PC-3 (cell line): ENCODE measurements at regions not wholly inside any gene's neighbourhood (a gene's known extent, or its start where the extent isn't known, plus 50 kb on each side); places are given as distances from the start of the nearest gene placed in this dataset.

Experiments used
- ATAC-seq: fragments of 200-7000 bp; cut with Tn5 transposase; 2 replicates; pipeline ENCODE4 v1.9.1; 2020; ENCODE audit warnings: mild to moderate bottlenecking, moderate library complexity
- BruUV-seq: library from RNA; stranded (reverse); fragments of 400-500 nt; replicated peaks from 2 replicates; lab custom pipeline; 2021; lab: Mats Ljungman, UMichigan
- CTCF ChIA-PET: fragments of 300-600 bp; sonication (Branson Sonifier 250); formaldehyde crosslinking; loops from one replicate; lab custom pipeline; 2022; ENCODE audit warnings: antibody characterized with exemption; lab: Charles Lee
- POLR2A ChIA-PET: fragments of 300-600 bp; sonication (Branson Sonifier 250); formaldehyde crosslinking; loops from one replicate; lab custom pipeline; 2022; ENCODE audit warnings: antibody characterized with exemption; ENCODE audit not compliant: unreplicated experiment; lab: Charles Lee
- DNase-seq: peaks from one replicate; pipeline ENCODE4 v3.0.0-alpha.2; 2015
- H2AFZ ChIP-seq: fragments of 300-600 bp; sonication (generic); 2 replicates; pipeline ENCODE4 v1.6.0; 2016; ENCODE audit warnings: antibody characterized with exemption, low read length
- H3F3A ChIP-seq: fragments of 300-600 bp; sonication (generic); one replicate; pipeline ENCODE4 v1.6.0; 2017; ENCODE audit warnings: antibody characterized with exemption, low read length, control low read depth, mild to moderate bottlenecking; ENCODE audit not compliant: unreplicated experiment
- H3K27ac ChIP-seq: fragments of 300-600 bp; sonication (generic); 2 replicates; pipeline ENCODE4 v1.5.1; 2016; ENCODE audit warnings: mild to moderate bottlenecking, low read length
- H3K27me3 ChIP-seq: fragments of 300-600 bp; sonication (generic); 2 replicates; pipeline ENCODE4 v1.6.1; 2016; ENCODE audit warnings: low read length, mixed read lengths
- H3K36me3 ChIP-seq: fragments of 300-600 bp; sonication (generic); 2 replicates; pipeline ENCODE4 v1.6.1; 2016; ENCODE audit warnings: low read depth, mixed run types, low read length, mixed read lengths
- H3K4me1 ChIP-seq: fragments of 300-600 bp; sonication (generic); 2 replicates; pipeline ENCODE4 v1.5.1; 2016; ENCODE audit warnings: low read length; ENCODE audit not compliant: insufficient read depth
- H3K4me2 ChIP-seq: fragments of 300-600 bp; sonication (generic); 2 replicates; pipeline ENCODE4 v1.6.0; 2016; ENCODE audit warnings: low read length
- H3K4me3 ChIP-seq: fragments of 300-600 bp; sonication (generic); 2 replicates; pipeline ENCODE4 v1.5.1; 2016; ENCODE audit warnings: mild to moderate bottlenecking, low read length, mixed read lengths
- H3K79me2 ChIP-seq: fragments of 300-600 bp; sonication (generic); 2 replicates; pipeline ENCODE4 v1.6.1; 2017; ENCODE audit warnings: low read length, mixed read lengths
- H3K9ac ChIP-seq: fragments of 300-600 bp; sonication (generic); 2 replicates; pipeline ENCODE4 v1.6.0; 2016; ENCODE audit warnings: mild to moderate bottlenecking, low read length
- H3K9me2 ChIP-seq: fragments of 300-600 bp; sonication (generic); replicated peaks from 2 replicates; pipeline ENCODE4 v1.6.1; 2016; ENCODE audit warnings: mixed run types, low read length, mixed read lengths
- H3K9me3 ChIP-seq: fragments of 300-600 bp; sonication (generic); 2 replicates; pipeline ENCODE4 v1.6.1; 2016; ENCODE audit warnings: low read length, mixed read lengths
- H4K20me1 ChIP-seq: fragments of 300-600 bp; sonication (generic); 2 replicates; pipeline ENCODE4 v1.6.1; 2016; ENCODE audit warnings: low read length, mixed read lengths
- EZH2 ChIP-seq: fragments of 300-600 bp; sonication (generic); IDR thresholded peaks from one replicate; pipeline ENCODE4 v1.6.1; 2017; ENCODE audit warnings: antibody characterized with exemption, mild to moderate bottlenecking, low read length; ENCODE audit not compliant: unreplicated experiment
- EZH2phosphoT487 ChIP-seq: fragments of 300-600 bp; sonication (generic); IDR thresholded peaks from 2 replicates; pipeline ENCODE4 v1.6.1; 2018; ENCODE audit warnings: mild to moderate bottlenecking, antibody characterized with exemption, low read length, borderline replicate concordance
- intact Hi-C: fragments of 100-400 bp; cut with micrococcal nuclease; formaldehyde crosslinking; loops from 2 replicates; pipeline ENCODE4 v1.9.0; 2023
- TF ChIP-seq, protein P1 (sequence below): fragments of 300-600 bp; sonication (generic); conservative IDR thresholded peaks from 2 replicates; pipeline ENCODE4 v1.5.1; 2017; ENCODE audit warnings: antibody characterized with exemption, low read depth, mild to moderate bottlenecking, low read length

DNA sequence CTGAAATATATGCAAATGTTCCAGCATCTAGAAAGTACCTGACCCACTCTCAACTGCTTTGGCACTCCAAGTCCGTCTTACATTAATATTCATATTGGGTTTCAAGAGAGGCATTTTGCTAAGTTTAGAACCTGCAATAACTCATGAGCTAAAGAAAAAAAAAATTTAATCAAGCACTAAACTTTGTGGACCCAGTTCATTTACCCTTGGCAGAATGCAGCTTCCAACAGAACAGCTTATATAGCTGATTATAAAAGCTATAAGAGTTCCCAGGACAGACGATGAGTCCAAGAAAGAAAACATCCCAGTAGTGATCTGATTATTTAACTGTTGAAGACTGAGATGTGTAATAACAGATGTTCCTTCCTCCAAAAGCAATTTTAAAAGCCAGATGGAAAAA is 592.0 kb downstream of the KCNH5 start:
- peaks cover 33% of the 10 kb centered on the region for H3K27me3 ChIP-seq
- no peaks in the 10 kb centered on the region for H3K79me2 ChIP-seq
- H3K4me2 ChIP-seq, result no peak overlapping the region
- H3K4me1 ChIP-seq, result no peaks in the 10 kb centered on the region
- H3F3A ChIP-seq, result no peaks in the 10 kb centered on the region
- no peak overlapping the region for H3K27ac ChIP-seq
- intact Hi-C loops, result loop anchor here (10.0 kb wide), 1 partner anchor 558 kb away; no protein-coding TSS in a partner anchor
- ChIA-PET CTCF (no interaction called here), POLR2A (no interaction called here)
- no peaks in the 10 kb centered on the region for H3K9me3 ChIP-seq
- DNase-seq (no peak), ATAC-seq (no peak)
- no peaks in the 10 kb centered on the region for H3K9me2 ChIP-seq
- H3K4me3 ChIP-seq, result no peak overlapping the region
- no peaks in the 10 kb centered on the region for H3K36me3 ChIP-seq
- no TSS peak for BruUV-seq
- no peak for TF ChIP-seq EZH2
- H2AFZ ChIP-seq, result no peak overlapping the region
- H4K20me1 ChIP-seq, result no peaks in the 10 kb centered on the region
- no peak overlapping the region for H3K9ac ChIP-seq

DNA sequence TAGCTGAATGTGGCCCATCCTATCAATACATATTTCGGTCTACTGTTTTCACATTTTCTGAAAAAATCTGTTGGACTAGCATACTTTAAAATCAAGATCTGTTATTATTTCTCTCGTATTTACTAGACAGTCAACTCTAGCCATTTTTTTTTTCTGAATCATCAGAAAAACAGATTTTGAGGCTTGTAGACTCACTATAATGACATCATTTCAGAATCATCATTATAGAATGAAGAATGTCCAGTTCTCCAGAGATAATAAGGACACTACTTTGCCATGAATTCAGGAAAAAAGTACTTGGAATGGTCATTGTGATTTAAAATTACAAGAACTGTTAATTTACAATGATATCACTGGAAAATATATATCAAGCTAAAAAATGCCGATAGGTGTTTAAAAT is 589.8 kb downstream of the KCNH5 start:
- Histone ChIP-seq H3K4me1 (no peaks in the 10 kb centered on the region), H3K4me3 (no peak overlapping the region), H3K36me3 (no peaks in the 10 kb centered on the region), H2AFZ (no peak overlapping the region), H3F3A (no peaks in the 10 kb centered on the region), H3K27ac (no peak overlapping the region), H3K9me2 (no peaks in the 10 kb centered on the region), H3K9ac (no peak overlapping the region), H3K9me3 (no peaks in the 10 kb centered on the region), H3K4me2 (no peak overlapping the region), H4K20me1 (no peaks in the 10 kb centered on the region), H3K79me2 (no peaks in the 10 kb centered on the region), H3K27me3 (peaks cover 33% of the 10 kb centered on the region)
- ATAC-seq (no peak), DNase-seq (no peak)
- BruUV-seq, result no TSS peak
- CTCF ChIA-PET, result no interaction called here
- intact Hi-C loops, result loop anchor here (10.0 kb wide), 1 partner anchor 561 kb away; no protein-coding TSS in a partner anchor
- TF ChIP-seq, protein P1, sequence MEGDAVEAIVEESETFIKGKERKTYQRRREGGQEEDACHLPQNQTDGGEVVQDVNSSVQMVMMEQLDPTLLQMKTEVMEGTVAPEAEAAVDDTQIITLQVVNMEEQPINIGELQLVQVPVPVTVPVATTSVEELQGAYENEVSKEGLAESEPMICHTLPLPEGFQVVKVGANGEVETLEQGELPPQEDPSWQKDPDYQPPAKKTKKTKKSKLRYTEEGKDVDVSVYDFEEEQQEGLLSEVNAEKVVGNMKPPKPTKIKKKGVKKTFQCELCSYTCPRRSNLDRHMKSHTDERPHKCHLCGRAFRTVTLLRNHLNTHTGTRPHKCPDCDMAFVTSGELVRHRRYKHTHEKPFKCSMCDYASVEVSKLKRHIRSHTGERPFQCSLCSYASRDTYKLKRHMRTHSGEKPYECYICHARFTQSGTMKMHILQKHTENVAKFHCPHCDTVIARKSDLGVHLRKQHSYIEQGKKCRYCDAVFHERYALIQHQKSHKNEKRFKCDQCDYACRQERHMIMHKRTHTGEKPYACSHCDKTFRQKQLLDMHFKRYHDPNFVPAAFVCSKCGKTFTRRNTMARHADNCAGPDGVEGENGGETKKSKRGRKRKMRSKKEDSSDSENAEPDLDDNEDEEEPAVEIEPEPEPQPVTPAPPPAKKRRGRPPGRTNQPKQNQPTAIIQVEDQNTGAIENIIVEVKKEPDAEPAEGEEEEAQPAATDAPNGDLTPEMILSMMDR, result no peak
- TF ChIP-seq EZH2phosphoT487 (no peak), EZH2 (no peak)
- POLR2A ChIA-PET, result no interaction called here

DNA sequence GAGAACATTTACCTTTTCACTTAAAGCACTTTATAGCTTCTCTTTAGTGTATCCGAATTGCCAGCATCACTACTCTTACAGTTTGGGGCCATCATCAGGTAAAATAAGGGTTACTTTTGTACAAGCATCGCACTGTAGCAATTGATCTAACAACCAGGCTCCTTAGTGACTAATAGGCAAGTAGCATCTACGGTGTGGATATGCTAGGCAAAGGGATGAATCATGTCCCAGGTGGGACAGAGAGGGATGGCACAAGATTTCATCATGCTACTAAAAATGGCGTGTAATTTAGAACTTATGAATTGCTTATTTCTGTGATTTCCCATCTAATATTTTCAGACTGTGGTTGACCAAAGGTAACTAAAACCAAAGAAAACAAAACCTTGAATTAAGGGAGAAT is 582.3 kb downstream of the KCNH5 start:
- no peak for TF ChIP-seq EZH2
- H3K27ac ChIP-seq, result no peak overlapping the region
- DNase-seq (no peak), ATAC-seq (no peak)
- H2AFZ ChIP-seq, result no peak overlapping the region
- H3K36me3 ChIP-seq, result no peaks in the 10 kb centered on the region
- ChIA-PET POLR2A (no interaction called here), CTCF (no interaction called here)
- no peak overlapping the region for H3K9ac ChIP-seq
- H3K4me3 ChIP-seq, result no peak overlapping the region
- no peaks in the 10 kb centered on the region for H3K9me2 ChIP-seq
- H4K20me1 ChIP-seq, result no peaks in the 10 kb centered on the region
- BruUV-seq, result no TSS peak
- H3K79me2 ChIP-seq, result no peaks in the 10 kb centered on the region
- H3K9me3 ChIP-seq, result no peaks in the 10 kb centered on the region
- H3K4me1 ChIP-seq, result no peaks in the 10 kb centered on the region
- H3F3A ChIP-seq, result no peaks in the 10 kb centered on the region
- intact Hi-C loops, result no loop called here
- H3K4me2 ChIP-seq, result no peak overlapping the region
- peaks cover 6% of the 10 kb centered on the region; the same call in 1 of the 2 replicates for H3K27me3 ChIP-seq

DNA sequence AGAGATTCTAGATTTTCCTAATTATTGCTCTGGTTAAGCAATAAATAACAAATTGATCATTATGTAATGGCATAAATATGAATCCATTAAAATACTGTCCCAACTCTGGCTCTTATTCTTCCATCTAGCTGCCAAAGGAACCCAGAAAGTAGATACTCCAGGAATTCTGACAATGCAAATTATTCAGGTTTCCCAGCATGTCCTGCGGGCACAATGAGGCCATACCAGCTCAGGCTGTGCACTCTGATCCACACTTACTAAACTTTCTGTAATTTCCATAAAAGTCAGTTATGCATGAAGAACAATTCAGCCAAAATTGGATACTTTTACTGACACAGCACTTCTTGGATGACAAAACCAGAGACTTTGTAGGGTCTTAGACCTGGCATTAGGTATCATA is 576.3 kb downstream of the KCNH5 start:
- H3K27me3 ChIP-seq, result peaks cover 12% of the 10 kb centered on the region; the same call in 1 of the 2 replicates
- ChIA-PET CTCF (no interaction called here), POLR2A (no interaction called here)
- no peak overlapping the region for H3K27ac ChIP-seq
- no peaks in the 10 kb centered on the region for H3K9me2 ChIP-seq
- no peak overlapping the region for H2AFZ ChIP-seq
- no peak for TF ChIP-seq EZH2
- TF ChIP-seq, protein P1, result no peak
- TF ChIP-seq EZH2phosphoT487, result no peak
- no peaks in the 10 kb centered on the region for H3K9me3 ChIP-seq
- no peaks in the 10 kb centered on the region for H4K20me1 ChIP-seq
- no peak for ATAC-seq
- H3K9ac ChIP-seq, result no peak overlapping the region
- peak; percentile 5 for DNase-seq
- no peak overlapping the region for H3K4me2 ChIP-seq
- H3K36me3 ChIP-seq, result no peaks in the 10 kb centered on the region
- no peaks in the 10 kb centered on the region for H3F3A ChIP-seq
- intact Hi-C loops, result no loop called here
- H3K79me2 ChIP-seq, result no peaks in the 10 kb centered on the region
- no TSS peak for BruUV-seq
- H3K4me3 ChIP-seq, result no peak overlapping the region
- no peaks in the 10 kb centered on the region for H3K4me1 ChIP-seq
